Activated CD4-positive, CD25-positive, alpha-beta regulatory T cell treated with anti-CD3 and anti-CD28 coated beads, Interleukin-2, amount 50 U/mL, for 16 hours (primary cell): ENCODE measurements at regions not wholly inside any gene's neighbourhood (a gene's known extent, or its start where the extent isn't known, plus 50 kb on each side); places are given as distances from the start of the nearest gene placed in this dataset.
"Not testable (repeated sequence)": the region's sequence is repeated elsewhere in the genome, so short reads cannot be mapped to it uniquely, and the experiment has no call there.

ENCODE experiments used
- DNase-seq: peaks from one replicate; pipeline ENCODE4 v3.0.0-alpha.2; 2020; ENCODE audit warnings: low read depth, low spot score

DNA sequence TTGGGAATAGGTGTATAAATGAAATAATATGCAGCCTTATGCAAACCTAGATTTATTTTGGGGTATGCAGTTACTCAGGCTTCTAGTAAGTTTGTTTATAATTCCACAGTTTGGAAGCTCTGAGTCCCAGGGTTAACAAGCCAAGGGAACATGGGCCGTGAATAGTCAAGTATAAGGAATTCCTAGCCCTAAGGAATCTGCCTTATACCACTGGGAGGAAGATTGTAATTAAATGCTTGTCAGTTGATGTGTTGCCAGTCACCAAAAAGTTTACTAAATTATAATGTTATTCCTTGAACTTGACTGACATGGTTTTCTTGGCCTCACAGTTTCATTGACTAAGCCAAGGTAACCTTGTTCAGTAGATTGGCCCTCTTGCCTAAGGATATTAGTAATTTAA is 72.4 kb upstream of the SGO1 start:
- DNase-seq, result no peak

GRCh38 chr3:20256144-20256543 is 70.1 kb upstream of the SGO1 start:
- DNase-seq, result no peak

DNA sequence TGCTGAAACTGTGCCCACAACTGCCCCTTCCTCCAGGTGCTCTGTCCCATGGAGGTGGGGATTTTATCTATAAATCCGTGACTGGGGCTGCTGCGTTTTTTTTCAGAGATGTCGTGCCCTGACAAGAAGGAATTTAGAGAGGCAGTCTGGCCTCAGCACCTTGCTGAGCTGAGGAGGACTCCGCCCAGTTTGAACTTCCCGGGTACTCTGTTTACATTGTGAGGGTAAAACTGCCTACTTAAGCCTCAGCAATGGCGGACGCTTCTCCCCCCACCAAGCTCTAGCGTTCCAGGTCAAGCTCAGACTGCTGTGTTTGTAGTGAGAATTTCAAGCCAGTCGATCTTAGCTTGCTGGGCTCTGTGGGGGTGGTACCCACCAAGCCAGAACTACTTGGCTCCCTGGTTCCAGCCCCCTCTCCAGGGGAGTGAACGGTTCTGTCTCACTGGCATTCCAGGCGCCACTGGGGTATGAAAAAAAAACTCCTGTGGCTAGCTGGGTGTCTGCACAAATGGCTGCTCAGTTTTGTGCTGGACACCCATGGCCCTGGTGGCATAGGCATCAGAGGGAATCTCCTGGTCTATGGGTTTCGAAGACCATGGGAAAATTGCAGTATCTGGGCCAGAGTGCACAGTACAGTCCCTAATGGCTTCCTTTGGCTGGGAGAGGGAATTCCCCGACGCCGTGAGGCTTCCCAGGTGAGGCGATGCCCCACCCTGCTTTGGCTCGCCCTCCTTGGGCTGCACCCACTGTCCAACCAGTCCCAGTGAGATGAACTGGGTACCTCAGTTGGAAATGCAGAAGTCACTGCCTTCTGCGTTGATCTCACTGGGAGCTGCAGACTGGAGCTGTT is 68.5 kb upstream of the SGO1 start:
- no peak for DNase-seq

GRCh38 chr3:20250786-20251185 is 64.8 kb upstream of the SGO1 start:
- DNase-seq, result no peak

GRCh38 chr3:20250314-20250713 is 64.3 kb upstream of the SGO1 start:
- DNase-seq, result no peak

GRCh38 chr3:20246662-20247061 is 60.7 kb upstream of the SGO1 start:
- no peak for DNase-seq

GRCh38 chr3:20245781-20246180 is 59.8 kb upstream of the SGO1 start:
- no peak for DNase-seq

GRCh38 chr3:20240154-20240883 is 54.3 kb upstream of the SGO1 start:
- DNase-seq, result no peak

DNA sequence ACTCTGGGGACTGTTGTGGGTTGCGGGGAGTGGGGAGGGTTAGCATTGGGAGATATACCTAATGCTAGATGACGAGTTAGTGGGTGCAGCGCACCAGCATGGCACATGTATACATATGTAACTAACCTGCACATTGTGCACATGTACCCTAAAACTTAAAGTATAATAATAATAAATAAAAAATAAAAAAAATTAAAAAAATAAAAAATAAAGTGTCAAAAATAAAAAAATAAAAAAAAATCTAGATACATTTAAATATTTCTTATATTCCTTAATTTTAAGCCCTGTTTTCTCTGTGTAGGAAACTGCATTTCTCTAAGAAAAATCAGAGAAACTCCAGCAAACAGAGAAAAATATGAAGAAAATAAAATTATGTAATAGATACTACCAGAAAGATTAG is 52.2 kb upstream of the SGO1 start:
- not testable (repeated sequence) for DNase-seq

DNA sequence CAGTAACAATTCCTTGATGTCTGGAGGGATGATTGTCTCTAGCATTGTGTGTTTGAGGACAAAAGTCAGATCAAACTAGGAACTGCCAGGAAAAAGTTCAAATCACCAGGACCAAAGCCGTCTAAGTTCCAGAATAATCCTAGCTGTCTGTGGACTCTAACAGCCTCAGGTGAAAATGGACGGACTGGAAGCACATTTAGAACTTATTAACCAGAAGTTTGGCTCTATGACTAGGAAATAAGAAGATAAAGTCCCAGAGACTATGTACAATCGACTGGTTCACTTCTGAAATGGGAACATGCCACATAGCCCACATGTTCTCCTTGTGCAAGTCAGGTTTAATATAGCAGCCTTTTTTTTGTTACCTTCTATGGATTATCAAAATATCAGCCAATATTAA is 50.6 kb upstream of the SGO1 start:
- DNase-seq, result no peak
